IPS-18a (cell line): ENCODE measurements at regions not wholly inside any gene's neighbourhood (a gene's known extent, or its start where the extent isn't known, plus 50 kb on each side); places are given as distances from the start of the nearest gene placed in this dataset.

Source experiments
- H3K27ac ChIP-seq: one replicate; pipeline ENCODE4 v1.5.1; 2013; ENCODE audit warnings: low read length
- H3K27me3 ChIP-seq: one replicate; pipeline ENCODE4 v1.6.1; 2013; ENCODE audit warnings: mild to moderate bottlenecking, low read length; ENCODE audit not compliant: control insufficient read depth, insufficient read depth
- H3K36me3 ChIP-seq: one replicate; pipeline ENCODE4 v1.6.1; 2013; ENCODE audit warnings: low read depth, low read length; ENCODE audit not compliant: control insufficient read depth
- H3K4me1 ChIP-seq: one replicate; pipeline ENCODE4 v1.6.1; 2013; ENCODE audit warnings: low read depth, low read length; ENCODE audit not compliant: control insufficient read depth
- H3K4me3 ChIP-seq: one replicate; pipeline ENCODE4 v1.5.1; 2013; ENCODE audit warnings: low read length
- H3K9ac ChIP-seq: one replicate; pipeline ENCODE4 v1.6.1; 2013; ENCODE audit warnings: mild to moderate bottlenecking, low read length, moderate library complexity
- H3K9me3 ChIP-seq: one replicate; pipeline ENCODE4 v1.6.1; 2013; ENCODE audit warnings: low read depth, low read length; ENCODE audit not compliant: control insufficient read depth

- no peaks in the 10 kb centered on the region for H3K36me3 ChIP-seq
- peaks cover 85% of the 10 kb centered on the region for H3K9me3 ChIP-seq
- H3K4me3 ChIP-seq = no peak overlapping the region
- H3K27me3 ChIP-seq = no peaks in the 10 kb centered on the region
- no peak overlapping the region for H3K9ac ChIP-seq
- no peak overlapping the region for H3K27ac ChIP-seq
- H3K4me1 ChIP-seq = no peaks in the 10 kb centered on the region
Measured at GRCh38 chr16:35690413-35690812, 2231.0 kb downstream of the TP53TG3F start.

DNA sequence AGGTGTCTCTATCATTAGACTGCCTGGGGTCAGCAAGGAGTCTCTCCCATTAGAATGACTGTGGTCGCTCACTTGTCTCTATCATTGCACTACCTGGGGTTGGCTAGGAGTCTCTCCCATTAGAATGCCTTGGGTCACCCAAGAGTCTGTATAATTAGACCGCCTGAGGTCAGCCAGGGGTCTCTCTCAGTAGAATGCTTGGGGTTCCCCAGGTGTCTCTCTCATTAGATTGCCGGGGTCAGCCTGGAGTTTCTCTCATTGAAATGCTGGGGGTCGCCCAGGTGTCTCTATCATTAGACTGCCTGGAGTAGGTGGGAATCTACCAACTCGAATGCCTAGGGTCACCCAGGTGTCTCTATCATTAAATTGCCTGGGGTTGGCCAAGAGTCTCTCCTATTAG lies 2231.6 kb downstream of the TP53TG3F start:
- Histone ChIP-seq H3K36me3 (no peaks in the 10 kb centered on the region), H3K27me3 (no peaks in the 10 kb centered on the region), H3K9ac (no peak overlapping the region), H3K4me3 (no peak overlapping the region), H3K9me3 (peaks cover 83% of the 10 kb centered on the region), H3K27ac (no peak overlapping the region), H3K4me1 (no peaks in the 10 kb centered on the region)

GRCh38 chr16:35692824-35693223 lies 2233.4 kb downstream of the TP53TG3F start:
- H3K36me3 ChIP-seq = no peaks in the 10 kb centered on the region
- H3K27me3 ChIP-seq = no peaks in the 10 kb centered on the region
- H3K4me1 ChIP-seq = no peaks in the 10 kb centered on the region
- no peak overlapping the region for H3K9ac ChIP-seq
- no peak overlapping the region for H3K4me3 ChIP-seq
- peaks cover 78% of the 10 kb centered on the region for H3K9me3 ChIP-seq
- H3K27ac ChIP-seq = no peak overlapping the region

DNA sequence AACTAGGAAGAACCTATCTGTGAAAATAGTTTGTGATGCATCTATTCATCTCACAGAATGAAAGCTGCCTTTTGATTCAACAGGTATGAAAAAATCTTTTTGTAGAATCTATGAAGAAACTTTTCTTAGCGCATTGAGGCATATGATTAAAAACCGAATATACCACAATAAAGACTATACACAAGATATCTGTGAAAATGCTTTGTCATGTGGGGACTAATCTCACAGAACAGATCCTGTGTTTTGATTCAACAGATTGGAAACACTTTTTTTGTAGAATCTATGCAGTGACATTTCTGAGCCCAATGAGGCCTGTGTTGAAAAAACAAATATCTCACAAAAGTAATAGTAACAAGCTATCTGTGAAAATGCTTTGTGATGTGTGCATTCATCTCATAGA lies 2247.5 kb downstream of the TP53TG3F start:
- Histone ChIP-seq H3K4me3 (no peak overlapping the region), H3K27ac (no peak overlapping the region), H3K27me3 (no peaks in the 10 kb centered on the region), H3K9ac (no peak overlapping the region), H3K36me3 (no peaks in the 10 kb centered on the region), H3K9me3 (peaks cover 96% of the 10 kb centered on the region), H3K4me1 (no peaks in the 10 kb centered on the region)

- no peaks in the 10 kb centered on the region for H3K27me3 ChIP-seq
- H3K4me3 ChIP-seq = no peak overlapping the region
- H3K9me3 ChIP-seq = peaks cover 85% of the 10 kb centered on the region
- no peak overlapping the region for H3K27ac ChIP-seq
- H3K9ac ChIP-seq = no peak overlapping the region
- no peaks in the 10 kb centered on the region for H3K36me3 ChIP-seq
- no peaks in the 10 kb centered on the region for H3K4me1 ChIP-seq
Measured at GRCh38 chr16:35711435-35711834, 2252.0 kb downstream of the TP53TG3F start.

DNA sequence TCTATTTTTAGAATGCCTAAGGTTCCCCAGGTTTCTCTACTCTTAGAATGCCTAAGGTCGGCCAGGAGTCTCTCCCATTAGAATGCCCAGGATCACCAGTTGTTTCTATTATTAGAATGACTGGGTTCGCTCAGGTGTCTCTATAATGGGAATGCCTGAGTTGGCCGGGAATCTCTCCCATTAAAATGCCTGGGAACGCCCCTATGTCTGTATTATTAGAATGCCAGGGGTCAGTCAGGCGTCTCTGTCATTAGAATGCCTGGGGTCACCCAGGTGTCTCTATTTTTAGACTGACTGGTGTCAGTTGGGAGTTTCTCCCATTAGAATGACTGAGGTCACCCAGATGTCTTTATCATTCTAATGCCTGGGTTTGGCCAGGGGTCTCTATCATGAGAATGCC lies 2252.5 kb downstream of the TP53TG3F start:
- Histone ChIP-seq H3K4me3 (no peak overlapping the region), H3K27me3 (no peaks in the 10 kb centered on the region), H3K9ac (no peak overlapping the region), H3K27ac (no peak overlapping the region), H3K36me3 (no peaks in the 10 kb centered on the region), H3K9me3 (peaks cover 84% of the 10 kb centered on the region), H3K4me1 (no peaks in the 10 kb centered on the region)

- Histone ChIP-seq H3K27ac (no peak overlapping the region), H3K4me1 (no peaks in the 10 kb centered on the region), H3K9me3 (peaks cover 71% of the 10 kb centered on the region), H3K36me3 (no peaks in the 10 kb centered on the region), H3K9ac (no peak overlapping the region), H3K27me3 (no peaks in the 10 kb centered on the region), H3K4me3 (no peak overlapping the region)
Measured at GRCh38 chr16:35713762-35714650, 2254.6 kb downstream of the TP53TG3F start.

DNA sequence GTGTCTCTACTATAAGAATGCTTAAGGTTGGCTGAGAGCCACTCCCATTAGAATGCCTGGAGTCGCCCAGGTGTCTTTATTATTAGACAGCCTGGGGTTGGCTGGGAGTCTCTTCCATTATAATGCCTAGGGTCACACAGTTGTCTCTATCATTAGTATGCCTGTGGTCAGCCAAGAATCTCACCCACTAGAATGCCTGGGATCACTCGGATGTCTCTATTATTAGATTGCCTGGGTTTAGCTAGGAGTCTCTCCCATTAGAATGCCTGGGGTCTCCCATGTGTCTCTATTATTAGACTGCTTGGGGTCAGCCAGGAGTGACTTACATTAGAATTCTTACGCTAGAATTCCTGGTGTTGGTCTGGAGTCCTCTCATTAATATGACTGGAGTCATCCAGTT lies 2255.3 kb downstream of the TP53TG3F start:
- H3K36me3 ChIP-seq = no peaks in the 10 kb centered on the region
- H3K27me3 ChIP-seq = no peaks in the 10 kb centered on the region
- no peak overlapping the region for H3K27ac ChIP-seq
- H3K9me3 ChIP-seq = peaks cover 65% of the 10 kb centered on the region
- H3K4me1 ChIP-seq = no peaks in the 10 kb centered on the region
- H3K4me3 ChIP-seq = no peak overlapping the region
- no peak overlapping the region for H3K9ac ChIP-seq

GRCh38 chr16:35724551-35724950 lies 2265.1 kb downstream of the TP53TG3F start:
- H3K27me3 ChIP-seq = no peaks in the 10 kb centered on the region
- no peak overlapping the region for H3K27ac ChIP-seq
- H3K4me3 ChIP-seq = no peak overlapping the region
- no peaks in the 10 kb centered on the region for H3K4me1 ChIP-seq
- H3K9ac ChIP-seq = no peak overlapping the region
- peaks cover 83% of the 10 kb centered on the region for H3K9me3 ChIP-seq
- H3K36me3 ChIP-seq = no peaks in the 10 kb centered on the region

DNA sequence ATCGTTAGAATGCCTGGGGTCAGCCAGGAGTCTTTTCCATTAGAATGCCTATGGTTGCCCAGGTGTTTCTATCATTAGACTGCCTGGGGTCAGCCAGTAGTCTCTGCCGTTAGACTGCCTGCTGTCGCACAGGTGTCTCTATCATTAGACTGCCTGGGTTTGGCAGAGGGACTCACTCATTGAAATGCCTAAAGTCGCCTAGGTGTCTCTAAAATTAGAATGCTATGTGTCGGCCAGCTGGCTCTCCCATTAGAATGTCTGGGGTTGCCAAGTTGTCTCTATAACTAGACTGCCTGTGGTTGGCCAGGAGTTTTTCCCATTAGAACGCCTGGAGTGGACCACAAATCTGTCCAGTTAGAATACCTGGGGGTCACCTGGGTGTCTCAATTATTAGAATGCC lies 2266.5 kb downstream of the TP53TG3F start:
- H3K9me3 ChIP-seq = peaks cover 96% of the 10 kb centered on the region
- H3K4me3 ChIP-seq = no peak overlapping the region
- no peak overlapping the region for H3K27ac ChIP-seq
- H3K4me1 ChIP-seq = no peaks in the 10 kb centered on the region
- H3K27me3 ChIP-seq = no peaks in the 10 kb centered on the region
- H3K36me3 ChIP-seq = no peaks in the 10 kb centered on the region
- H3K9ac ChIP-seq = no peak overlapping the region

- peaks cover 78% of the 10 kb centered on the region for H3K9me3 ChIP-seq
- no peak overlapping the region for H3K4me3 ChIP-seq
- no peaks in the 10 kb centered on the region for H3K36me3 ChIP-seq
- H3K9ac ChIP-seq = no peak overlapping the region
- no peak overlapping the region for H3K27ac ChIP-seq
- H3K4me1 ChIP-seq = no peaks in the 10 kb centered on the region
- no peaks in the 10 kb centered on the region for H3K27me3 ChIP-seq
Measured at GRCh38 chr16:35730251-35730650, 2270.8 kb downstream of the TP53TG3F start.
